ENCODE measurements at regions not wholly inside any gene's neighbourhood (a gene's known extent, or its start where the extent isn't known, plus 50 kb on each side); places are given as distances from the start of the nearest gene placed in this dataset.
A peak's percentile ranks its signal among the peaks of the same experiment; 100 is the strongest.
"Not testable (repeated sequence)": the region's sequence is repeated elsewhere in the genome, so short reads cannot be mapped to it uniquely, and the experiment has no call there.

- H3K36me3 ChIP-seq (ENCODE audit: insufficient read depth, low read length): no peaks in the 10 kb centered on the region
- H3K9me3 ChIP-seq (ENCODE audit: control insufficient read depth, insufficient read depth, low read length): no peaks in the 10 kb centered on the region
- H3K9ac ChIP-seq (ENCODE audit: low read depth, low read length): no peak overlapping the region
- peaks cover 11% of the 10 kb centered on the region; the same call in 1 of the 2 replicates for H3K4me1 ChIP-seq (ENCODE audit: insufficient read depth, low read length)
Measured at GRCh38 chr6:95740157-95740556, 162.8 kb downstream of the MANEA start.

- H3K36me3 ChIP-seq (ENCODE audit: insufficient read depth, low read length): no peaks in the 10 kb centered on the region
- no peaks in the 10 kb centered on the region for H3K9me3 ChIP-seq (ENCODE audit: control insufficient read depth, insufficient read depth, low read length)
- no peak overlapping the region for H3K9ac ChIP-seq (ENCODE audit: low read depth, low read length)
- H3K4me1 ChIP-seq (ENCODE audit: insufficient read depth, low read length): peaks cover 11% of the 10 kb centered on the region; the same call in 1 of the 2 replicates
Measured at GRCh38 chr6:95741045-95741444, 163.7 kb downstream of the MANEA start.

GRCh38 chr6:95742767-95743289, 165.5 kb downstream of the MANEA start:
- no peaks in the 10 kb centered on the region for H3K9me3 ChIP-seq (ENCODE audit: control insufficient read depth, insufficient read depth, low read length)
- peaks cover 11% of the 10 kb centered on the region; the same call in 1 of the 2 replicates for H3K4me1 ChIP-seq (ENCODE audit: insufficient read depth, low read length)
- no peak overlapping the region for H3K9ac ChIP-seq (ENCODE audit: low read depth, low read length)
- no peaks in the 10 kb centered on the region for H3K36me3 ChIP-seq (ENCODE audit: insufficient read depth, low read length)

GRCh38 chr6:95743591-95743990, 166.3 kb downstream of the MANEA start:
- H3K9me3 ChIP-seq (ENCODE audit: control insufficient read depth, insufficient read depth, low read length): no peaks in the 10 kb centered on the region
- H3K9ac ChIP-seq (ENCODE audit: low read depth, low read length): no peak overlapping the region
- no peaks in the 10 kb centered on the region for H3K36me3 ChIP-seq (ENCODE audit: insufficient read depth, low read length)
- peaks cover 11% of the 10 kb centered on the region; the same call in 1 of the 2 replicates for H3K4me1 ChIP-seq (ENCODE audit: insufficient read depth, low read length)

GRCh38 chr6:95758236-95759069, 181.1 kb downstream of the MANEA start:
- H3K9ac ChIP-seq (ENCODE audit: low read depth, low read length): peak overlapping the region; percentile 54; the same call in 1 of the 2 replicates
- not testable (repeated sequence) for H3K9me3 ChIP-seq (ENCODE audit: control insufficient read depth, insufficient read depth, low read length); H3K36me3 ChIP-seq (ENCODE audit: insufficient read depth, low read length); H3K4me1 ChIP-seq (ENCODE audit: insufficient read depth, low read length)

GRCh38 chr6:95767897-95768463, 190.6 kb downstream of the MANEA start:
- no peaks in the 10 kb centered on the region for H3K36me3 ChIP-seq (ENCODE audit: insufficient read depth, low read length)
- H3K4me1 ChIP-seq (ENCODE audit: insufficient read depth, low read length): no peaks in the 10 kb centered on the region
- H3K9me3 ChIP-seq (ENCODE audit: control insufficient read depth, insufficient read depth, low read length): no peaks in the 10 kb centered on the region
- H3K9ac ChIP-seq (ENCODE audit: low read depth, low read length): no peak overlapping the region

- Histone ChIP-seq H3K9ac (ENCODE audit: low read depth, low read length) (no peak overlapping the region), H3K9me3 (ENCODE audit: control insufficient read depth, insufficient read depth, low read length) (no peaks in the 10 kb centered on the region), H3K4me1 (ENCODE audit: insufficient read depth, low read length) (no peaks in the 10 kb centered on the region), H3K36me3 (ENCODE audit: insufficient read depth, low read length) (no peaks in the 10 kb centered on the region)
Measured at GRCh38 chr6:95768539-95768938, 191.2 kb downstream of the MANEA start.

GRCh38 chr6:95777338-95777737, 200.0 kb downstream of the MANEA start:
- H3K36me3 ChIP-seq (ENCODE audit: insufficient read depth, low read length): no peaks in the 10 kb centered on the region
- H3K9ac ChIP-seq (ENCODE audit: low read depth, low read length): no peak overlapping the region
- no peaks in the 10 kb centered on the region for H3K9me3 ChIP-seq (ENCODE audit: control insufficient read depth, insufficient read depth, low read length)
- H3K4me1 ChIP-seq (ENCODE audit: insufficient read depth, low read length): no peaks in the 10 kb centered on the region

GRCh38 chr6:95780037-95780436, 202.7 kb downstream of the MANEA start:
- H3K36me3 ChIP-seq (ENCODE audit: insufficient read depth, low read length): no peaks in the 10 kb centered on the region
- no peak overlapping the region for H3K9ac ChIP-seq (ENCODE audit: low read depth, low read length)
- H3K9me3 ChIP-seq (ENCODE audit: control insufficient read depth, insufficient read depth, low read length): no peaks in the 10 kb centered on the region
- no peaks in the 10 kb centered on the region for H3K4me1 ChIP-seq (ENCODE audit: insufficient read depth, low read length)

- H3K4me1 ChIP-seq (ENCODE audit: insufficient read depth, low read length): no peaks in the 10 kb centered on the region
- H3K9me3 ChIP-seq (ENCODE audit: control insufficient read depth, insufficient read depth, low read length): no peaks in the 10 kb centered on the region
- no peaks in the 10 kb centered on the region for H3K36me3 ChIP-seq (ENCODE audit: insufficient read depth, low read length)
- H3K9ac ChIP-seq (ENCODE audit: low read depth, low read length): no peak overlapping the region
Measured at GRCh38 chr6:95784019-95784418, 206.7 kb downstream of the MANEA start.

GRCh38 chr6:95784869-95785268, 207.5 kb downstream of the MANEA start:
- no peaks in the 10 kb centered on the region for H3K36me3 ChIP-seq (ENCODE audit: insufficient read depth, low read length)
- H3K9me3 ChIP-seq (ENCODE audit: control insufficient read depth, insufficient read depth, low read length): no peaks in the 10 kb centered on the region
- H3K9ac ChIP-seq (ENCODE audit: low read depth, low read length): no peak overlapping the region
- H3K4me1 ChIP-seq (ENCODE audit: insufficient read depth, low read length): no peaks in the 10 kb centered on the region

- no peaks in the 10 kb centered on the region for H3K4me1 ChIP-seq (ENCODE audit: insufficient read depth, low read length)
- no peak overlapping the region for H3K9ac ChIP-seq (ENCODE audit: low read depth, low read length)
Measured at GRCh38 chr6:95785785-95786184, 208.4 kb downstream of the MANEA start.

GRCh38 chr6:95786802-95787201, 209.5 kb downstream of the MANEA start:
- H3K9ac ChIP-seq (ENCODE audit: low read depth, low read length): no peak overlapping the region
- no peaks in the 10 kb centered on the region for H3K4me1 ChIP-seq (ENCODE audit: insufficient read depth, low read length)
- no peaks in the 10 kb centered on the region for H3K36me3 ChIP-seq (ENCODE audit: insufficient read depth, low read length)
- H3K9me3 ChIP-seq (ENCODE audit: control insufficient read depth, insufficient read depth, low read length): no peaks in the 10 kb centered on the region

More at GRCh38 chr6:95785785-95786184, 208.4 kb downstream of the MANEA start:
- Histone ChIP-seq H3K36me3 (ENCODE audit: insufficient read depth, low read length) (no peaks in the 10 kb centered on the region), H3K9me3 (ENCODE audit: control insufficient read depth, insufficient read depth, low read length) (no peaks in the 10 kb centered on the region)

GRCh38 chr6:95790787-95791186, 213.5 kb downstream of the MANEA start:
- Histone ChIP-seq H3K36me3 (ENCODE audit: insufficient read depth, low read length) (no peaks in the 10 kb centered on the region), H3K4me1 (ENCODE audit: insufficient read depth, low read length) (no peaks in the 10 kb centered on the region), H3K9me3 (ENCODE audit: control insufficient read depth, insufficient read depth, low read length) (no peaks in the 10 kb centered on the region), H3K9ac (ENCODE audit: low read depth, low read length) (no peak overlapping the region)

- Histone ChIP-seq H3K9me3 (ENCODE audit: control insufficient read depth, insufficient read depth, low read length) (no peaks in the 10 kb centered on the region), H3K9ac (ENCODE audit: low read depth, low read length) (no peak overlapping the region), H3K36me3 (ENCODE audit: insufficient read depth, low read length) (no peaks in the 10 kb centered on the region), H3K4me1 (ENCODE audit: insufficient read depth, low read length) (no peaks in the 10 kb centered on the region)
Measured at GRCh38 chr6:95794749-95795148, 217.4 kb downstream of the MANEA start.

Data from ES-I3 (cell line).